Thoracic aorta (tissue), 2 donors: ENCODE measurements at regions not wholly inside any gene's neighbourhood (a gene's known extent, or its start where the extent isn't known, plus 50 kb on each side); places are given as distances from the start of the nearest gene placed in this dataset.

ENCODE experiments used
- ATAC-seq: fragments of 150-250 bp; one replicate; pipeline ENCODE4 v1.8.0; 2017; ENCODE audit warnings: low read depth; ENCODE audit not compliant: insufficient number of reproducible peaks, low FRiP score
- DNase-seq: peaks from one replicate; pipeline ENCODE4 v3.0.0-alpha.2; 2020; ENCODE audit warnings: low spot score
- H3K27ac ChIP-seq, 2 donors: fragments of 200-600 bp; sonication (generic); 1 replicate in 1 of 2; 2 replicates in 1 of 2; pipeline ENCODE4 v1.5.1; 2016; ENCODE audit warnings: mild to moderate bottlenecking in 2 of 2, moderate library complexity in 2 of 2
- H3K27me3 ChIP-seq: fragments of 200-600 bp; sonication (generic); replicated peaks from 2 replicates; pipeline ENCODE4 v1.6.0; 2016; ENCODE audit warnings: mild to moderate bottlenecking; ENCODE audit not compliant: insufficient read depth
- H3K36me3 ChIP-seq: fragments of 200-600 bp; sonication (generic); one replicate; pipeline ENCODE4 v1.5.1; 2016
- H3K4me1 ChIP-seq, 2 donors: fragments of 200-600 bp; sonication (generic); 1 replicate in 1 of 2; 2 replicates in 1 of 2; pipeline versions ENCODE4 v1.5.1 to v1.6.0; 2016; ENCODE audit warnings: low read depth in 2 of 2, mild to moderate bottlenecking in 1 of 2; ENCODE audit not compliant: control insufficient read depth in 1 of 2
- H3K4me3 ChIP-seq: fragments of 200-600 bp; sonication (generic); 2 replicates; pipeline ENCODE4 v1.5.1; 2016; ENCODE audit warnings: mild to moderate bottlenecking
- H3K9me3 ChIP-seq: fragments of 200-600 bp; sonication (generic); 2 replicates; pipeline ENCODE4 v1.5.1; 2016
- CTCF ChIP-seq: fragments of 200-600 bp; sonication (generic); IDR thresholded peaks from one replicate; pipeline ENCODE4 v1.5.1; 2019; ENCODE audit warnings: antibody characterized with exemption

GRCh38 chr2:134099273-134099672, 154.6 kb upstream of the MGAT5 start:
- Histone ChIP-seq H3K4me3 (no peak overlapping the region), H3K9me3 (no peaks in the 10 kb centered on the region), H3K36me3 (no peaks in the 10 kb centered on the region), H3K27me3 (no peaks in the 10 kb centered on the region), H3K4me1 (no peaks in the 10 kb centered on the region), H3K27ac (no peak overlapping the region)
- no peak for ATAC-seq
- TF ChIP-seq CTCF: no peak
- no peak for DNase-seq

- TF ChIP-seq CTCF: no peak
- Histone ChIP-seq H3K36me3 (no peaks in the 10 kb centered on the region), H3K4me1 (no peaks in the 10 kb centered on the region), H3K9me3 (no peaks in the 10 kb centered on the region), H3K27me3 (no peaks in the 10 kb centered on the region), H3K27ac (no peak overlapping the region), H3K4me3 (no peak overlapping the region)
- no peak for DNase-seq
- no peak for ATAC-seq
These were observed 150.7 kb upstream of the MGAT5 start for GRCh38 chr2:134103196-134103595.

- ATAC-seq: no peak
- no peak for TF ChIP-seq CTCF
These were observed 149.1 kb upstream of the MGAT5 start for GRCh38 chr2:134104754-134105153.

GRCh38 chr2:134107402-134107801, 146.5 kb upstream of the MGAT5 start:
- DNase-seq (no peak), ATAC-seq (no peak)
- Histone ChIP-seq H3K27me3 (no peaks in the 10 kb centered on the region), H3K27ac (no peak overlapping the region), H3K36me3 (no peaks in the 10 kb centered on the region), H3K4me1 (no peaks in the 10 kb centered on the region), H3K4me3 (no peak overlapping the region), H3K9me3 (peaks cover 7% of the 10 kb centered on the region)
- TF ChIP-seq CTCF: no peak

More at GRCh38 chr2:134104754-134105153, 149.1 kb upstream of the MGAT5 start:
- DNase-seq: no peak
- H3K27ac ChIP-seq: no peak overlapping the region
- H3K36me3 ChIP-seq: no peaks in the 10 kb centered on the region
- no peaks in the 10 kb centered on the region for H3K9me3 ChIP-seq
- no peak overlapping the region for H3K4me3 ChIP-seq
- no peaks in the 10 kb centered on the region for H3K4me1 ChIP-seq
- no peaks in the 10 kb centered on the region for H3K27me3 ChIP-seq

- TF ChIP-seq CTCF: no peak
These were observed 145.8 kb upstream of the MGAT5 start for GRCh38 chr2:134108113-134108512.

More at GRCh38 chr2:134108113-134108512, 145.8 kb upstream of the MGAT5 start:
- DNase-seq (no peak), ATAC-seq (no peak)
- Histone ChIP-seq H3K27ac (no peak overlapping the region), H3K9me3 (peaks cover 7% of the 10 kb centered on the region), H3K36me3 (no peaks in the 10 kb centered on the region), H3K4me1 (no peaks in the 10 kb centered on the region), H3K27me3 (no peaks in the 10 kb centered on the region), H3K4me3 (no peak overlapping the region)
